SK-N-MC (cell line): ENCODE measurements at regions not wholly inside any gene's neighbourhood (a gene's known extent, or its start where the extent isn't known, plus 50 kb on each side); places are given as distances from the start of the nearest gene placed in this dataset.

Experiments
- EZH2 ChIP-seq: fragments of 200-600 bp; sonication (generic); IDR thresholded peaks from one replicate; pipeline ENCODE4 v1.6.1; 2017; ENCODE audit warnings: antibody characterized with exemption
- FOXP2 ChIP-seq: optimal IDR thresholded peaks from 2 replicates; pipeline ENCODE3; 2011; ENCODE audit warnings: mild to moderate bottlenecking, moderate library complexity; ENCODE audit not compliant: insufficient read depth; ENCODE audit errors: extremely low read length, control extremely low read depth
- POLR2AphosphoS5 ChIP-seq: IDR thresholded peaks from 2 replicates; pipeline ENCODE4 v1.6.1; 2012; ENCODE audit warnings: mild to moderate bottlenecking, low read depth, low read length, borderline replicate concordance

DNA sequence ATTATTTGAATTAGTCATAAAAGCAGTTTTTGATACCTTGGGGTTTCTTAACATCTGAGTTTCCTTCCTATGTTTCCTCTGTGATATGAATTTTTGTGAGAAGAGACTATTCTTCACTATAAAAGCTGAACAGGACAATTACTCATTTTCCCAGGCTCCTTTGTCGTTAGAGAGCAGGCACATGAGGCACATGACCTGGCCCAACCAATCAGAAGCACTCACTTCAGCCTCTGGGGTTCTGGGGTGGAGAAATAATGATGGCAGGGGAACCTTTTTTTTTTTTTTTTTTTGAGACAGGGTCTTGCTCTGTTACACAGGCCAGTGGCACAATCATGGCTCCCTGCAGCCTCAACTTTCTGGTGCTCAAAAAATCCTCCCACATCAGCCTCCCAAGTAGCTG lies 145.5 kb upstream of the ASIC2 start:
- no peak for TF ChIP-seq EZH2
- no peak for TF ChIP-seq POLR2AphosphoS5
- no peak for TF ChIP-seq FOXP2
